ENCODE measurements at regions not wholly inside any gene's neighbourhood (a gene's known extent, or its start where the extent isn't known, plus 50 kb on each side); places are given as distances from the start of the nearest gene placed in this dataset.
A peak's percentile ranks its signal among the peaks of the same experiment; 100 is the strongest.

DNA sequence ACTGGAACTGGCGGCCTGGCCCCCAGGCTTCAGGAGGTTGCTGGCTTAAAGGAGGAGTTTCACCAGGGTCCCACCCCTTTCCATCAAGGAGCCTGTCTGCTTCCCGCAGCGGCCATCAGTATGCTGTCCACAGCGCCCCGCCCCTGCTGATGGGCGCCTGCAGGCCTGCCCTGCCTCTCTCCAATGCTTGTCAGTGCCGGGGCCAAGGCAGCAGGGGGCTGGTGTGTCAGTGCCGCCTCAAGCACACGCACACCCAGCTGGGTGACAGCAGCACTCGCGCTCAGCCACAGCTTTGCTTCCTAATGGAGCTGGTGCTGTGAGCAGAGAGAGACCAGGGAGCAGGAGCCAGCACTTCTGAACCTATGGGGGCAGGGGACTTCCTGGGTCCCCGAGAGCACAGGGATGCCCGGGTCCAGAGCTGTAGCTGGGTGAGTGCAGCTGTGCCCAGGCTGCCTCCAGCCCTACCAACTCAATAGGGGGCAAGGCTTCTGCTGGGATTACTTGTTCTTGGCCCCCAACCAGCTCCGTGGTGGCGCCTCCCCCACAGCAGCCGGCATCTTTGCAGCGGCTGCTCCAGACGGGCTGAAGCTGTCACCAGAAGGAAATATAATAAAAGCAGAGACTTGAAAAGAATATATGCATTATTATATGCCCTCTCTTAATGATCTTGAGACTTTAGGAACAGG is 377.2 kb upstream of the LRATD1 start:
- Histone ChIP-seq H4K20me1 (ENCODE audit: control insufficient read depth, extremely low read depth, insufficient read depth, low read length) (no peaks in the 10 kb centered on the region), H3K9ac (ENCODE audit: insufficient read depth, low read length) (no peak overlapping the region), H3K4me2 (ENCODE audit: extremely low read depth, insufficient read depth, low read length) (no peak overlapping the region), H3K4me1 (ENCODE audit: control insufficient read depth, extremely low read depth, insufficient read depth, low read length) (no peaks in the 10 kb centered on the region), H3K27ac (ENCODE audit: insufficient read depth, low read length) (no peak overlapping the region), H3K79me2 (ENCODE audit: control insufficient read depth, insufficient read depth, low read length) (no peaks in the 10 kb centered on the region), H3K4me3 (replicated peaks in 1 of 4; ENCODE audit: control extremely low read depth in 1 of 4, insufficient read depth in 1 of 4, low read depth in 3 of 4, low read length in 4 of 4) (no peak overlapping the region), H2AFZ (ENCODE audit: low read length) (no peak overlapping the region), H3K36me3 (ENCODE audit: control insufficient read depth, insufficient read depth, low read length) (no peaks in the 10 kb centered on the region), H3K9me3 (ENCODE audit: control insufficient read depth, insufficient read depth, low read depth, low read length) (no peaks in the 10 kb centered on the region), H3K27me3 (ENCODE audit: control insufficient read depth, insufficient read depth, low read length) (no peaks in the 10 kb centered on the region)
- DNase-seq (ENCODE audit: low read depth in 2 of 2): no peak
- TF ChIP-seq, protein P1, sequence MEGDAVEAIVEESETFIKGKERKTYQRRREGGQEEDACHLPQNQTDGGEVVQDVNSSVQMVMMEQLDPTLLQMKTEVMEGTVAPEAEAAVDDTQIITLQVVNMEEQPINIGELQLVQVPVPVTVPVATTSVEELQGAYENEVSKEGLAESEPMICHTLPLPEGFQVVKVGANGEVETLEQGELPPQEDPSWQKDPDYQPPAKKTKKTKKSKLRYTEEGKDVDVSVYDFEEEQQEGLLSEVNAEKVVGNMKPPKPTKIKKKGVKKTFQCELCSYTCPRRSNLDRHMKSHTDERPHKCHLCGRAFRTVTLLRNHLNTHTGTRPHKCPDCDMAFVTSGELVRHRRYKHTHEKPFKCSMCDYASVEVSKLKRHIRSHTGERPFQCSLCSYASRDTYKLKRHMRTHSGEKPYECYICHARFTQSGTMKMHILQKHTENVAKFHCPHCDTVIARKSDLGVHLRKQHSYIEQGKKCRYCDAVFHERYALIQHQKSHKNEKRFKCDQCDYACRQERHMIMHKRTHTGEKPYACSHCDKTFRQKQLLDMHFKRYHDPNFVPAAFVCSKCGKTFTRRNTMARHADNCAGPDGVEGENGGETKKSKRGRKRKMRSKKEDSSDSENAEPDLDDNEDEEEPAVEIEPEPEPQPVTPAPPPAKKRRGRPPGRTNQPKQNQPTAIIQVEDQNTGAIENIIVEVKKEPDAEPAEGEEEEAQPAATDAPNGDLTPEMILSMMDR (conservative IDR thresholded peaks at IDR 0.05 in 1 of 2, IDR thresholded peaks at IDR 0.05 in 1 of 2; ENCODE audit: low read depth in 1 of 2, low read length in 2 of 2): no peak
- no peak for TF ChIP-seq EZH2 (IDR thresholded peaks at IDR 0.05; ENCODE audit: low read length, missing control alignments)

DNA sequence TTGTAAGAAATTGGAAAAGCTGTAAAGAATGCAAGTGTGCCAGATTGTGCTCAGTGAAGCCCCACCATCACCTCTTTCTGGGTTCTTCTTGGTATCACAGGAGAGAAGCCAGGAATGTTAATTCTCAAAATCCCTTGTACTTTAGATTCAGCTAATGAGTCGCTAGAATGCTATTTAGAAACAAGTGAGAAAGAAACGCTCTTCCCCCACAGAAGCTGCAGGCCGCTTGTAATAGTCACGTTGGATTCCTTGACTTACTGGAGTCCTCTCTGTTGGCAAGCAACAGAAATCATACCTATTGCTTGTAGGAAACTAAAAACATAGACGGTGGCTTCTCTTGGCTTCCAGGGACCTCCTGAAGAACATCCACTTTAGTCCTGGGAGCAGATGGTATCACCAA is 375.6 kb upstream of the LRATD1 start:
- Histone ChIP-seq H3K4me3 (replicated peaks in 1 of 4; ENCODE audit: control extremely low read depth in 1 of 4, insufficient read depth in 1 of 4, low read depth in 3 of 4, low read length in 4 of 4) (no peak overlapping the region), H3K4me1 (ENCODE audit: control insufficient read depth, extremely low read depth, insufficient read depth, low read length) (no peaks in the 10 kb centered on the region), H3K27me3 (ENCODE audit: control insufficient read depth, insufficient read depth, low read length) (no peaks in the 10 kb centered on the region), H3K9me3 (ENCODE audit: control insufficient read depth, insufficient read depth, low read depth, low read length) (no peaks in the 10 kb centered on the region), H3K36me3 (ENCODE audit: control insufficient read depth, insufficient read depth, low read length) (no peaks in the 10 kb centered on the region), H3K9ac (ENCODE audit: insufficient read depth, low read length) (no peak overlapping the region), H2AFZ (ENCODE audit: low read length) (no peak overlapping the region), H3K4me2 (ENCODE audit: extremely low read depth, insufficient read depth, low read length) (no peak overlapping the region), H4K20me1 (ENCODE audit: control insufficient read depth, extremely low read depth, insufficient read depth, low read length) (no peaks in the 10 kb centered on the region), H3K27ac (ENCODE audit: insufficient read depth, low read length) (no peak overlapping the region), H3K79me2 (ENCODE audit: control insufficient read depth, insufficient read depth, low read length) (no peaks in the 10 kb centered on the region)
- TF ChIP-seq, protein P1 (conservative IDR thresholded peaks at IDR 0.05 in 1 of 2, IDR thresholded peaks at IDR 0.05 in 1 of 2; ENCODE audit: low read depth in 1 of 2, low read length in 2 of 2): no peak
- TF ChIP-seq EZH2 (IDR thresholded peaks at IDR 0.05; ENCODE audit: low read length, missing control alignments): no peak
- peak; percentile 44 to 78 for DNase-seq (ENCODE audit: low read depth in 2 of 2)

DNA sequence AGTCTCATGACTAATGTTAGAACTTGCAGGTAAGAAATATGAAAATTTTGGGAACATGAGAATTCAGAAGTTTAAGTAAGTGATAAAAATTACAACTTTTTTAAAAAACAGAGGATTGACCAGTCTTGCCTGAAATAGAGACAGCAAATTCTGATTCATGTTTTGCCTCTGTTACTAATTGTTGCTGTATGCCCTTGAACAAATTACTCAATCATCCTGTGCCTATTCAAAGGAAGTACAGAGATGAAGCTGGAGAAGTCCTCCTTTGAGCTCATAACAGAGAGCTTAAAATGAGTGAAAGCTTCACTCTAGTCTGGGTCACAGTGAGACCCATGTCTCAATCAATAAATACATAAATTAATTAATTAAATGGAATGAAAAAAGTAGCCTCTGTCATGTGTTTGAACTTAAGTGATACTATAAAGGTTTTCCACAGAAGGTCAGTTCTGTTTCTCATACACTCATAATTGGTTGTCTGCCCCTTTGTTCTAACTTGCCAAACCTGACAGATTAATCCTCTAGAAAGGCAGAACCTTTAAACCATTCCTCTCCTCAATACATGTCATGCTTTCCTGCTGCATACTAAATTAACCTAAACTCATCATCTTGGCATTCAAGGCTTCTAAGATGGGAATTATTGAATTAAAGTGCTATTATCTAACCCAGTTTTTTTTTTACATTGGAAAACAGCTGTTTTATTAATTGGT is 374.6 kb upstream of the LRATD1 start:
- H3K79me2 ChIP-seq (ENCODE audit: control insufficient read depth, insufficient read depth, low read length): no peaks in the 10 kb centered on the region
- H3K4me2 ChIP-seq (ENCODE audit: extremely low read depth, insufficient read depth, low read length): no peak overlapping the region
- H3K9ac ChIP-seq (ENCODE audit: insufficient read depth, low read length): no peak overlapping the region
- no peaks in the 10 kb centered on the region for H3K9me3 ChIP-seq (ENCODE audit: control insufficient read depth, insufficient read depth, low read depth, low read length)
- H3K27me3 ChIP-seq (ENCODE audit: control insufficient read depth, insufficient read depth, low read length): no peaks in the 10 kb centered on the region
- no peaks in the 10 kb centered on the region for H4K20me1 ChIP-seq (ENCODE audit: control insufficient read depth, extremely low read depth, insufficient read depth, low read length)
- H2AFZ ChIP-seq (ENCODE audit: low read length): no peak overlapping the region
- TF ChIP-seq EZH2 (IDR thresholded peaks at IDR 0.05; ENCODE audit: low read length, missing control alignments): no peak
- TF ChIP-seq, protein P1 (conservative IDR thresholded peaks at IDR 0.05 in 1 of 2, IDR thresholded peaks at IDR 0.05 in 1 of 2; ENCODE audit: low read depth in 1 of 2, low read length in 2 of 2): no peak
- no peak overlapping the region for H3K4me3 ChIP-seq (replicated peaks in 1 of 4; ENCODE audit: control extremely low read depth in 1 of 4, insufficient read depth in 1 of 4, low read depth in 3 of 4, low read length in 4 of 4)
- no peaks in the 10 kb centered on the region for H3K36me3 ChIP-seq (ENCODE audit: control insufficient read depth, insufficient read depth, low read length)
- peak in 1 of 2 donors; percentile 18 for DNase-seq (ENCODE audit: low read depth in 2 of 2)
- H3K4me1 ChIP-seq (ENCODE audit: control insufficient read depth, extremely low read depth, insufficient read depth, low read length): no peaks in the 10 kb centered on the region
- H3K27ac ChIP-seq (ENCODE audit: insufficient read depth, low read length): no peak overlapping the region
